Psoas muscle (tissue), 7 donors: ENCODE measurements at regions not wholly inside any gene's neighbourhood (a gene's known extent, or its start where the extent isn't known, plus 50 kb on each side); places are given as distances from the start of the nearest gene placed in this dataset.

Experiments used
- ATAC-seq, 4 donors: fragments of 200-7000 bp; cut with Tn5 transposase; one replicate each; pipeline ENCODE4 v1.9.1; 2020; ENCODE audit warnings: moderate library complexity in 3 of 4, mild to moderate bottlenecking in 2 of 4
- DNase-seq, 2 donors: peaks; one replicate each; pipeline ENCODE4 v3.0.0-alpha.2; 2020
- H3K27ac ChIP-seq: fragments of 200-600 bp; one replicate; pipeline ENCODE4 v1.8.0; 2022
- H3K27me3 ChIP-seq, 3 donors: fragments of 200-600 bp in 1 of 3; one replicate each; pipeline versions ENCODE4 v1.6.1 to v1.8.0; 2013 to 2022; ENCODE audit warnings: low read length in 2 of 3, mild to moderate bottlenecking in 2 of 3, moderate library complexity in 1 of 3; ENCODE audit not compliant: insufficient read depth in 3 of 3
- H3K36me3 ChIP-seq, 2 donors: fragments of 200-600 bp in 1 of 2; one replicate each; pipeline versions ENCODE4 v1.6.1 to v1.8.0; 2013 to 2022; ENCODE audit warnings: low read depth in 1 of 2, mild to moderate bottlenecking in 1 of 2, moderate library complexity in 1 of 2; ENCODE audit not compliant: insufficient read depth in 1 of 2
- H3K4me1 ChIP-seq: fragments of 200-600 bp; one replicate; pipeline ENCODE4 v1.8.0; 2022
- H3K4me3 ChIP-seq: fragments of 200-600 bp; one replicate; pipeline ENCODE4 v1.8.0; 2022; ENCODE audit warnings: mild to moderate bottlenecking
- H3K9me3 ChIP-seq: fragments of 200-600 bp; one replicate; pipeline ENCODE4 v1.8.0; 2022
- CTCF ChIP-seq: fragments of 200-600 bp; IDR thresholded peaks from one replicate; pipeline ENCODE4 v1.8.0; 2022; ENCODE audit warnings: antibody characterized with exemption
- WGBS, 3 donors: extraction: QIAGEN DNeasy Blood & Tissue Kit; methylation state at CpG; one replicate each; pipeline versions ENCODE4 v1.1.6 to v1.1.7; 2013; 5-methylcytosine and 5-hydroxymethylcytosine counted together
- intact Hi-C, 2 donors: fragments of 100-400 bp; cut with DNase I; formaldehyde crosslinking; loops; one replicate each; pipeline versions ENCODE4 v1.11.0 to v1.14.2; 2022
- donor health status: healthy with polysubstance abuse.
- donor health status: DM: no; HTN: no; CAD: no; lungs with moderate emphysema.
- donor health status: Bipolar disorder and iron deficiency.
- donor health status: healthy.
- donor health status: DM: yes; HTN: yes; CAD: no.
- donor health status: DM: no; HTN: no; CAD: no.
- donor health status: DM: yes; HTN: yes; CAD: no.

- Histone ChIP-seq H3K4me3 (no peak overlapping the region), H3K36me3 (no peaks in the 10 kb centered on the region), H3K27ac (no peak overlapping the region), H3K9me3 (no peaks in the 10 kb centered on the region), H3K4me1 (no peaks in the 10 kb centered on the region), H3K27me3 (peaks cover 0 to 4% (median 0%) of the 10 kb centered on the region in 3 donors)
- intact Hi-C loops: no loop called here
- no peak for TF ChIP-seq CTCF
- DNase-seq: no peak
- no peak for ATAC-seq
Observed at GRCh38 chr4:182134261-182134660, 108.9 kb upstream of the TENM3 start.

GRCh38 chr4:182136201-182136600 lies 107.0 kb upstream of the TENM3 start:
- H3K27ac ChIP-seq: no peak overlapping the region
- H3K9me3 ChIP-seq: no peaks in the 10 kb centered on the region
- TF ChIP-seq CTCF: no peak
- peaks cover 0 to 6% (median 6%) of the 10 kb centered on the region in 3 donors for H3K27me3 ChIP-seq
- WGBS, 3 donors: 73 to 79% (median 75%) methylated on average over 3 of the region's 3 CpGs
- intact Hi-C loops: no loop called here
- DNase-seq (no peak), ATAC-seq (no peak)
- no peaks in the 10 kb centered on the region for H3K36me3 ChIP-seq
- H3K4me3 ChIP-seq: no peak overlapping the region
- no peaks in the 10 kb centered on the region for H3K4me1 ChIP-seq

GRCh38 chr4:182137343-182137742 lies 105.9 kb upstream of the TENM3 start:
- DNase-seq (no peak), ATAC-seq (no peak)
- Histone ChIP-seq H3K27me3 (peaks cover 0 to 18% (median 11%) of the 10 kb centered on the region in 3 donors), H3K27ac (no peak overlapping the region), H3K36me3 (no peaks in the 10 kb centered on the region), H3K9me3 (no peaks in the 10 kb centered on the region), H3K4me1 (no peaks in the 10 kb centered on the region), H3K4me3 (no peak overlapping the region)
- TF ChIP-seq CTCF: no peak
- intact Hi-C loops: no loop called here
- 20 to 43% (median 26%) methylated on average over 4 of the region's 4 CpGs for WGBS, 3 donors

GRCh38 chr4:182139491-182139890 lies 103.7 kb upstream of the TENM3 start:
- WGBS, 3 donors: 61 to 69% (median 65%) methylated on average over 13 of the region's 13 CpGs
- Histone ChIP-seq H3K4me1 (peaks cover 6% of the 10 kb centered on the region), H3K27ac (no peak overlapping the region), H3K36me3 (no peaks in the 10 kb centered on the region), H3K4me3 (no peak overlapping the region), H3K9me3 (no peaks in the 10 kb centered on the region), H3K27me3 (peaks cover 0 to 39% (median 22%) of the 10 kb centered on the region in 3 donors)
- TF ChIP-seq CTCF: no peak
- intact Hi-C loops: no loop called here
- ATAC-seq (no peak), DNase-seq (no peak)

DNA sequence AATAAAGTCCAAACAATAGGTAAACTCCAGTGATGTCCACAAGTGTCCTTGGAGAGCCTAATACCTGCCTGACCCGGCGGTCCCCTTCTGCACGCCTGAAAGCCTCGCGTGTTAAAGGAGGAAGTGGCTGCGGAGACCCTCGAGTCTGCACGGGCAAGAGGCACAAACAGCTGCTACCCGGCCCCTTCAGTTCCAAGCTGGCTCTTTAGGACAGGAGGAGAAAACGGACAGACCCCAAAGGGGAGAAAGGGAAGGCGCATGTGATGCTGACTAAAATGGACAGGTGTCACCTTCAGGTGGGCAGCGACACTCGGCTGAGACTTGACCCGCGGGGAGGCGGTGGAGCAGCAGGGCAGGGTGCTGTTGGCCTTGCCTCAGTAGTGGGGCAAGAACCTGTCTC lies 102.7 kb upstream of the TENM3 start:
- Histone ChIP-seq H3K4me3 (no peak overlapping the region), H3K27me3 (peaks cover 0 to 48% (median 26%) of the 10 kb centered on the region in 3 donors), H3K36me3 (no peaks in the 10 kb centered on the region), H3K9me3 (no peaks in the 10 kb centered on the region), H3K4me1 (peaks cover 6% of the 10 kb centered on the region), H3K27ac (no peak overlapping the region)
- 62 to 78% (median 66%) methylated on average over 16 of the region's 16 CpGs for WGBS, 3 donors
- no peak for ATAC-seq
- TF ChIP-seq CTCF: no peak
- intact Hi-C loops: no loop called here
- no peak for DNase-seq
